ENCODE measurements at regions not wholly inside any gene's neighbourhood (a gene's known extent, or its start where the extent isn't known, plus 50 kb on each side); places are given as distances from the start of the nearest gene placed in this dataset.

- H3K27ac ChIP-seq, result no peak overlapping the region
Observed at GRCh38 chr6:44624226-44624625, 236.7 kb downstream of the CDC5L start.

GRCh38 chr6:44624936-44625573 lies 237.5 kb downstream of the CDC5L start:
- DNase-seq (ENCODE audit: low spot score), result no peak
- Histone ChIP-seq H3K27ac (no peak overlapping the region), H3K4me3 (no peak overlapping the region)
- TF ChIP-seq CTCF (IDR thresholded peaks at IDR 0.05), result no peak

More at GRCh38 chr6:44624226-44624625, 236.7 kb downstream of the CDC5L start:
- TF ChIP-seq CTCF (IDR thresholded peaks at IDR 0.05), result no peak
- no peak overlapping the region for H3K4me3 ChIP-seq
- no peak for DNase-seq (ENCODE audit: low spot score)

GRCh38 chr6:44625996-44626395 lies 238.5 kb downstream of the CDC5L start:
- Histone ChIP-seq H3K27ac (no peak overlapping the region), H3K4me3 (no peak overlapping the region)
- DNase-seq (ENCODE audit: low spot score), result no peak
- TF ChIP-seq CTCF (IDR thresholded peaks at IDR 0.05), result no peak

GRCh38 chr6:44626616-44627015 lies 239.1 kb downstream of the CDC5L start:
- Histone ChIP-seq H3K27ac (no peak overlapping the region), H3K4me3 (no peak overlapping the region)
- no peak for DNase-seq (ENCODE audit: low spot score)
- TF ChIP-seq CTCF (IDR thresholded peaks at IDR 0.05), result no peak

GRCh38 chr6:44627091-44627882 lies 239.8 kb downstream of the CDC5L start:
- Histone ChIP-seq H3K27ac (no peak overlapping the region), H3K4me3 (no peak overlapping the region)
- TF ChIP-seq CTCF (IDR thresholded peaks at IDR 0.05), result no peak
- DNase-seq (ENCODE audit: low spot score), result no peak

GRCh38 chr6:44627883-44628271 lies 240.4 kb downstream of the CDC5L start:
- no peak overlapping the region for H3K4me3 ChIP-seq
- H3K27ac ChIP-seq, result no peak overlapping the region
- no peak for TF ChIP-seq CTCF (IDR thresholded peaks at IDR 0.05)
- no peak for DNase-seq (ENCODE audit: low spot score)

GRCh38 chr6:44628347-44628746 lies 240.8 kb downstream of the CDC5L start:
- H3K27ac ChIP-seq, result no peak overlapping the region
- no peak overlapping the region for H3K4me3 ChIP-seq
- DNase-seq (ENCODE audit: low spot score), result no peak
- TF ChIP-seq CTCF (IDR thresholded peaks at IDR 0.05), result no peak

Data from coronary artery (tissue), 2 donors.